GM23338 (cell line): ENCODE measurements at regions not wholly inside any gene's neighbourhood (a gene's known extent, or its start where the extent isn't known, plus 50 kb on each side); places are given as distances from the start of the nearest gene placed in this dataset.

ENCODE experiments used
- ATAC-seq: fragments of 200-7000 bp; cut with Tn5 transposase; 3 replicates; pipeline ENCODE4 v1.9.1; 2020
- DNase-seq: peaks from one replicate; pipeline ENCODE4 v3.0.0-alpha.2; 2015; ENCODE audit warnings: low spot score
- H2AFZ ChIP-seq: fragments of 200-600 bp; sonication (generic); 2 replicates; pipeline ENCODE4 v1.8.0; 2016; ENCODE audit warnings: antibody characterized with exemption, mild to moderate bottlenecking, moderate library complexity
- H3F3A ChIP-seq: fragments of 200-600 bp; sonication (generic); replicated peaks from 2 replicates; pipeline ENCODE4 v1.8.0; 2017; ENCODE audit warnings: antibody characterized with exemption, mixed run types, low read depth
- H3K27ac ChIP-seq: fragments of 200-600 bp; sonication (generic); 2 replicates; pipeline ENCODE4 v1.6.1; 2016; ENCODE audit warnings: low read depth
- H3K27me3 ChIP-seq: fragments of 200-600 bp; sonication (generic); 2 replicates; pipeline ENCODE4 v1.8.0; 2016; ENCODE audit warnings: mild to moderate bottlenecking, mixed run types, moderate library complexity; ENCODE audit not compliant: insufficient read depth
- H3K36me3 ChIP-seq: fragments of 200-600 bp; sonication (generic); 2 replicates; pipeline ENCODE4 v1.8.0; 2016; ENCODE audit warnings: mild to moderate bottlenecking; ENCODE audit not compliant: insufficient read depth
- H3K4me1 ChIP-seq: fragments of 200-600 bp; sonication (generic); 2 replicates; pipeline ENCODE4 v1.8.0; 2016; ENCODE audit warnings: mild to moderate bottlenecking, moderate library complexity; ENCODE audit not compliant: insufficient read depth
- H3K4me2 ChIP-seq: fragments of 200-600 bp; sonication (generic); 2 replicates; pipeline ENCODE4 v1.7.1; 2017; ENCODE audit warnings: mixed run types
- H3K4me3 ChIP-seq: fragments of 200-600 bp; sonication (generic); 2 replicates; pipeline ENCODE4 v1.6.1; 2016; ENCODE audit warnings: mixed run types
- H3K79me2 ChIP-seq: fragments of 200-600 bp; sonication (generic); replicated peaks from 2 replicates; pipeline ENCODE4 v1.8.0; 2017; ENCODE audit warnings: mild to moderate bottlenecking; ENCODE audit not compliant: insufficient read depth
- H3K9me2 ChIP-seq: fragments of 200-600 bp; sonication (generic); 2 replicates; pipeline ENCODE4 v1.8.0; 2017; ENCODE audit not compliant: insufficient read depth
- H4K20me1 ChIP-seq: fragments of 200-600 bp; sonication (generic); replicated peaks from 2 replicates; pipeline ENCODE4 v1.8.0; 2017; ENCODE audit warnings: mild to moderate bottlenecking; ENCODE audit not compliant: insufficient read depth
- H3K27ac Mint-ChIP-seq: 2 replicates; pipeline ENCODE4 v1.8.0; 2020; ENCODE audit warnings: inconsistent platforms, mild to moderate bottlenecking, moderate library complexity, mixed read lengths
- H3K27me3 Mint-ChIP-seq: 3 replicates; pipeline ENCODE4 v1.8.0; 2022; ENCODE audit warnings: low read depth, mild to moderate bottlenecking, moderate library complexity, mixed read lengths, inconsistent platforms; ENCODE audit not compliant: insufficient read depth, poor library complexity
- H3K36me3 Mint-ChIP-seq: 3 replicates; pipeline ENCODE4 v1.8.0; 2021; ENCODE audit warnings: low read depth, mild to moderate bottlenecking, inconsistent platforms, moderate library complexity, mixed read lengths
- H3K4me1 Mint-ChIP-seq: 3 replicates; pipeline ENCODE4 v1.8.0; 2020; ENCODE audit warnings: mild to moderate bottlenecking, inconsistent platforms, mixed read lengths
- H3K4me3 Mint-ChIP-seq: 3 replicates; pipeline ENCODE4 v1.8.0; 2021; ENCODE audit warnings: moderate library complexity, mild to moderate bottlenecking, inconsistent platforms, mixed read lengths
- H3K9me3 Mint-ChIP-seq: 3 replicates; pipeline ENCODE4 v1.8.0; 2020; ENCODE audit warnings: moderate library complexity, mild to moderate bottlenecking, inconsistent platforms, mixed read lengths
- CREB1 ChIP-seq: fragments of 250-450 bp; sonication (Bioruptor Pico); IDR thresholded peaks from 2 replicates; pipeline ENCODE4 v1.5.0; 2020; ENCODE audit warnings: low read depth, mild to moderate bottlenecking, moderate library complexity
- CTCF ChIP-seq, 2 experiments: fragments of 200-600 bp in 1 of 2; sonication (generic) in 1 of 2; conservative IDR thresholded peaks; 2 replicates each; pipeline versions ENCODE4 v1.5.1 to v1.6.1; 2016 to 2017; ENCODE audit warnings: antibody characterized with exemption in 2 of 2, low read depth in 2 of 2, mild to moderate bottlenecking in 2 of 2, moderate library complexity in 1 of 2
- ETS1 ChIP-seq: IDR thresholded peaks from 2 replicates; pipeline ENCODE4 v1.6.1; 2016; ENCODE audit warnings: antibody characterized with exemption
- EZH2 ChIP-seq: fragments of 200-600 bp; sonication (generic); IDR thresholded peaks from one replicate; pipeline ENCODE4 v1.8.0; 2017; ENCODE audit warnings: antibody characterized with exemption, mild to moderate bottlenecking, low read depth; ENCODE audit not compliant: unreplicated experiment
- EZH2phosphoT487 ChIP-seq: fragments of 200-600 bp; sonication (generic); IDR thresholded peaks from one replicate; pipeline ENCODE4 v1.8.1; 2018; ENCODE audit warnings: antibody characterized with exemption; ENCODE audit not compliant: unreplicated experiment
- JUNB ChIP-seq: IDR thresholded peaks from one replicate; pipeline ENCODE4 v1.6.1; 2016; ENCODE audit warnings: antibody characterized with exemption; ENCODE audit not compliant: unreplicated experiment
- NANOG ChIP-seq: IDR thresholded peaks from 2 replicates; pipeline ENCODE4 v1.6.1; 2016; ENCODE audit warnings: antibody characterized with exemption, borderline replicate concordance
- POLR2AphosphoS5 ChIP-seq: IDR thresholded peaks from 2 replicates; pipeline ENCODE4 v1.6.1; 2016; ENCODE audit warnings: antibody characterized with exemption, low read depth
- REST ChIP-seq: IDR thresholded peaks from one replicate; pipeline ENCODE4 v1.6.1; 2018; ENCODE audit warnings: antibody characterized with exemption; ENCODE audit not compliant: unreplicated experiment
- STAT1 ChIP-seq: IDR thresholded peaks from one replicate; pipeline ENCODE4 v1.6.1; 2016; ENCODE audit warnings: antibody characterized with exemption; ENCODE audit not compliant: unreplicated experiment
- ZNF114 ChIP-seq: fragments of 250-450 bp; sonication (Bioruptor Pico); IDR thresholded peaks from 2 replicates; pipeline ENCODE4 v1.5.0; 2020; ENCODE audit warnings: mild to moderate bottlenecking, moderate library complexity
- ZNF331 ChIP-seq: fragments of 250-450 bp; sonication (Bioruptor Pico); IDR thresholded peaks from 2 replicates; pipeline ENCODE4 v1.5.0; 2020; ENCODE audit warnings: low read depth, mild to moderate bottlenecking, moderate library complexity

GRCh38 chr10:78457804-78458482 is 424.3 kb downstream of the RPS24 start:
- Histone ChIP-seq H2AFZ (no peak overlapping the region), H3F3A (no peaks in the 10 kb centered on the region), H3K36me3 (no peaks in the 10 kb centered on the region), H3K4me3 (no peak overlapping the region), H3K4me2 (no peak overlapping the region), H3K9me2 (no peaks in the 10 kb centered on the region), H3K27ac (no peak overlapping the region), H3K79me2 (no peaks in the 10 kb centered on the region), H3K4me1 (no peaks in the 10 kb centered on the region), H4K20me1 (no peaks in the 10 kb centered on the region), H3K27me3 (no peaks in the 10 kb centered on the region)
- Mint-ChIP-seq H3K4me3 (no peak overlapping the region), H3K9me3 (no peaks in the 10 kb centered on the region; the same call in 2 of the 3 replicates), H3K4me1 (no peaks in the 10 kb centered on the region; the same call in 2 of the 3 replicates), H3K27ac (no peak overlapping the region), H3K27me3 (peaks cover 1% of the 10 kb centered on the region), H3K36me3 (no peaks in the 10 kb centered on the region; the same call in 2 of the 3 replicates)
- DNase-seq (no peak), ATAC-seq (no peak)
- no peak for TF ChIP-seq EZH2

GRCh38 chr10:78458983-78459638 is 425.4 kb downstream of the RPS24 start:
- H3K36me3 Mint-ChIP-seq, result no peaks in the 10 kb centered on the region; the same call in 2 of the 3 replicates
- DNase-seq, result no peak
- no peak for TF ChIP-seq ETS1
- no peak for TF ChIP-seq NANOG
- no peak for TF ChIP-seq CTCF (conservative IDR thresholded peaks at IDR 0.05; ENCODE audit: low read depth in 2 of 2)
- TF ChIP-seq EZH2phosphoT487, result no peak
- TF ChIP-seq POLR2AphosphoS5, result no peak
- no peak for TF ChIP-seq ZNF331 (CRISPR knock-in tag)
- TF ChIP-seq JUNB, result no peak
- TF ChIP-seq REST, result no peak
- TF ChIP-seq CREB1 (CRISPR knock-in tag), result no peak
- TF ChIP-seq ZNF114, result no peak
- TF ChIP-seq STAT1, result no peak

More at GRCh38 chr10:78458983-78459638, 425.4 kb downstream of the RPS24 start:
- Mint-ChIP-seq H3K9me3 (no peaks in the 10 kb centered on the region; the same call in 2 of the 3 replicates), H3K4me1 (no peaks in the 10 kb centered on the region; the same call in 2 of the 3 replicates), H3K27me3 (peaks cover 1% of the 10 kb centered on the region), H3K27ac (no peak overlapping the region), H3K4me3 (no peak overlapping the region)
- H3K4me1 ChIP-seq, result no peaks in the 10 kb centered on the region
- H3K4me2 ChIP-seq, result no peak overlapping the region
- no peak overlapping the region for H2AFZ ChIP-seq
- H3K4me3 ChIP-seq, result no peak overlapping the region
- no peaks in the 10 kb centered on the region for H3K79me2 ChIP-seq
- no peak overlapping the region for H3K27ac ChIP-seq
- no peak for ATAC-seq
- no peaks in the 10 kb centered on the region for H4K20me1 ChIP-seq
- no peaks in the 10 kb centered on the region for H3K27me3 ChIP-seq
- H3K36me3 ChIP-seq, result no peaks in the 10 kb centered on the region
- H3F3A ChIP-seq, result no peaks in the 10 kb centered on the region
- no peaks in the 10 kb centered on the region for H3K9me2 ChIP-seq
